Kidney (tissue), 13 donors: ENCODE measurements at regions not wholly inside any gene's neighbourhood (a gene's known extent, or its start where the extent isn't known, plus 50 kb on each side); places are given as distances from the start of the nearest gene placed in this dataset.

Source experiments
- DNase-seq, 5 donors: peaks; one replicate each; pipeline ENCODE4 v3.0.0-alpha.2; 2013 to 2020
- FAIRE-seq: peaks from 2 replicates; lab custom pipeline; 2012; peaks lifted over from hg19 to GRCh38; lab: Jason Lieb, UNC
- H3K27ac ChIP-seq, 2 donors: one replicate each; pipeline ENCODE4 v1.7.0; 2013; ENCODE audit warnings: low read depth in 2 of 2, low read length in 2 of 2, inconsistent platforms in 1 of 2
- H3K27me3 ChIP-seq: one replicate; pipeline ENCODE4 v1.7.1; 2013; ENCODE audit warnings: low read length, inconsistent platforms; ENCODE audit not compliant: control insufficient read depth, insufficient read depth
- H3K36me3 ChIP-seq, 3 donors: one replicate each; pipeline versions ENCODE4 v1.7.0 to v1.7.1; 2013; ENCODE audit warnings: low read length in 3 of 3, control low read depth in 1 of 3, inconsistent platforms in 1 of 3; ENCODE audit not compliant: insufficient read depth in 3 of 3, control insufficient read depth in 2 of 3
- H3K4me1 ChIP-seq, 3 donors: one replicate each; pipeline versions ENCODE4 v1.7.0 to v1.7.1; 2013; ENCODE audit warnings: low read length in 3 of 3, inconsistent platforms in 1 of 3, low read depth in 1 of 3; ENCODE audit not compliant: control insufficient read depth in 2 of 3, insufficient read depth in 2 of 3
- H3K4me3 ChIP-seq, 3 donors: one replicate each; pipeline versions ENCODE4 v1.7.0 to v1.8.1; 2013; ENCODE audit warnings: low read length in 3 of 3, control low read depth in 1 of 3, inconsistent platforms in 1 of 3
- H3K9ac ChIP-seq, 3 donors: one replicate each; pipeline versions ENCODE4 v1.7.0 to v1.7.1; 2013; ENCODE audit warnings: low read length in 3 of 3, control low read depth in 1 of 3, inconsistent platforms in 1 of 3
- H3K9me3 ChIP-seq, 3 donors: one replicate each; pipeline versions ENCODE4 v1.7.0 to v1.7.1; 2013; ENCODE audit warnings: low read length in 3 of 3, control low read depth in 1 of 3, inconsistent platforms in 1 of 3; ENCODE audit not compliant: control insufficient read depth in 2 of 3, insufficient read depth in 1 of 3
- CTCF ChIP-seq: IDR thresholded peaks from 3 replicates; pipeline ENCODE4 v1.5.1; 2012; ENCODE audit warnings: mild to moderate bottlenecking, moderate library complexity, borderline replicate concordance; ENCODE audit not compliant: insufficient read depth; ENCODE audit errors: extremely low read depth
- intact Hi-C: fragments of 100-400 bp; cut with DNase I; formaldehyde crosslinking; loops from one replicate; pipeline ENCODE4 v1.11.1; 2022
- donor health status: control.
- donor health status: control.
- donor health status: control.
- donor health status: control.
- donor health status: control.
- donor health status: DM: yes; HTN: yes; CAD: no.
- donor health status: Normal renal cell carcinoma (clear cell type).

DNA sequence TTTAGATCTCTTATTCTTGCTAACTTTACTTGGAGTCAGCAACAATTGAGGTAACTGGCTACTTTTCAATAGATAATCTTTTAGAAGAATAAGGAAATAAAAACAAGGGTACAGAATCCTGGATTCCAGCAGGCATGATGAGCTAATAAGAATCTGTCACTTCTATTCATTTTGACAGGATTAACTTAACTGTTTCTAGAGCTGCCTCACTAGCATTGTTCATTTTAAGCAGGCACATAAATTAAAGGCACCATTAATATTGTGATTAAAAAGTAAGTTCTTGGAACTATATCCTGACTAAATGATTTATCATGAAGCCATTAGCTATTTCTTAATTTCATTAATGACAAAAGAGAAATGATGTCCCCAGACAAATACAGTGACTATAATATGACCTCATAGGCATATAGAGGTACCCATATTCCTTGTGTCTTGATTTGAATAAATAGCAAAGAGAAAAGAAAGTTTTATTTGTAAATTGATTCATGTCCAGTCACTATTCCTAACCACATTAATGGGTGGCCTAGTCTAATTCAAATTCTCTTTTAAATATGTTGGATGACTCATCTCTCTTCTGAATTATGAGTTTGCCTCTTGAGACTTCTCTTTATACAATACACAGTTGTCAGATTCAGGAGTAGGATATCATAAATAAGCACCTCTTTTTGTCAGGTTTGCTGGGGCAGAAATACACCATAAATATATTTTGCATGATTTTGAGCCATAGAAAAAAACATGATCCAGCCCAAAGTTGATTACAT is 343.0 kb downstream of the SLITRK2 start:
- DNase-seq (no peak), FAIRE-seq (no peak)
- H3K27ac ChIP-seq = no peak overlapping the region
- H3K4me3 ChIP-seq = no peak overlapping the region
- H3K9ac ChIP-seq = no peak overlapping the region
- TF ChIP-seq CTCF = no peak
- intact Hi-C loops = no loop called here
- H3K4me1 ChIP-seq = no peaks in the 10 kb centered on the region
- no peaks in the 10 kb centered on the region for H3K36me3 ChIP-seq
- no peaks in the 10 kb centered on the region for H3K27me3 ChIP-seq
- H3K9me3 ChIP-seq = no peaks in the 10 kb centered on the region

DNA sequence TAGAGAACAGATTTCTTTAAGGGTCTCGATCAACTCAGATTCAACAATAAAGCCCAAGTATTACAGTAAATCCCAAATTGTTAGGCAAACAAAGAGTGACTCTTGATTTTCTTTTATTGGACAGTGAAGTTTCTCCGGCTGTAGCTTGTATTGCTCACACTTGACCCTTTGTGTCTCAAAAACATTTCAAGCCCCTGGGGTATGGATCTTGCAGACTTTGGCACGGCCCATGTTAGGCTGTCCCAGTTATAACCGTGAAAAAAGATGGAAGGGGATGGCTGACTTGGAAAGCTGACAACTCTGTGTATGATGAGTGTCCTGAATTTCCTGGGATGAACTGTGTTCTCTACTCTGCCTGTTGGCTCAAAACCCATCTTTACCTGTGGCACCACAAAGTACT is 356.1 kb downstream of the SLITRK2 start:
- H3K27me3 ChIP-seq = no peaks in the 10 kb centered on the region
- H3K9me3 ChIP-seq = no peaks in the 10 kb centered on the region
- H3K27ac ChIP-seq = no peak overlapping the region
- H3K36me3 ChIP-seq = no peaks in the 10 kb centered on the region
- intact Hi-C loops = no loop called here
- no peak overlapping the region for H3K4me3 ChIP-seq
- no peak overlapping the region for H3K9ac ChIP-seq
- TF ChIP-seq CTCF = no peak
- H3K4me1 ChIP-seq = no peaks in the 10 kb centered on the region
- DNase-seq (no peak), FAIRE-seq (no peak)

DNA sequence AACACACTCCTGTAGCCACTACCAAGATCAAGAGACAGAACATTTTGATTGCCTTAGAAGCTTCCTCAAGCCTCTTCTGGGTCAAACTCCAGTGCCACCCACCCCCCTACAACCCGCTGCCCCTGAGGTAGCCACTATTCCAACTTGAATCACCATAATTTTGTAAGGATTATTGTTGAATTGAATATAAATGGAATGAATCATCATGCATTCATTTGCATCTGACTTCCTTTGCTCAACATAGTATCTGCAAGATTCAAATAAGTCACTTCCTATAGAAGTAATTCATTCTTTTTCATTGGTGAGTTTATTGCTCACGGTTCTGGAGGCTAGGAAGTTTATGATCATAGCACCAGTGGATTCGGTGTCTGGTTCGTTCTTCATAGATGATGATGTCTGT is 364.2 kb downstream of the SLITRK2 start:
- FAIRE-seq = no peak
- DNase-seq = no peak
- Histone ChIP-seq H3K4me1 (no peaks in the 10 kb centered on the region), H3K27me3 (no peaks in the 10 kb centered on the region), H3K4me3 (no peak overlapping the region), H3K27ac (no peak overlapping the region), H3K36me3 (no peaks in the 10 kb centered on the region), H3K9ac (no peak overlapping the region), H3K9me3 (no peaks in the 10 kb centered on the region)
- TF ChIP-seq CTCF = no peak
- intact Hi-C loops = no loop called here

GRCh38 chrX:146186540-146186939 is 368.9 kb downstream of the SLITRK2 start:
- Histone ChIP-seq H3K4me3 (no peak overlapping the region), H3K9ac (no peak overlapping the region), H3K27me3 (no peaks in the 10 kb centered on the region), H3K36me3 (no peaks in the 10 kb centered on the region), H3K27ac (no peak overlapping the region), H3K4me1 (no peaks in the 10 kb centered on the region), H3K9me3 (no peaks in the 10 kb centered on the region)
- FAIRE-seq (no peak), DNase-seq (no peak)
- intact Hi-C loops = no loop called here
- no peak for TF ChIP-seq CTCF
